HG03196 (cell line): ENCODE measurements at regions not wholly inside any gene's neighbourhood (a gene's known extent, or its start where the extent isn't known, plus 50 kb on each side); places are given as distances from the start of the nearest gene placed in this dataset.
A peak's percentile ranks its signal among the peaks of the same experiment; 100 is the strongest.

Experiments
- ATAC-seq: cut with Tn5 transposase; IDR thresholded peaks from one replicate; pipeline ENCODE4 v1.9.1; 2021; ENCODE audit not compliant: unreplicated experiment

GRCh38 chr18:54716586-54716985 is 111.7 kb upstream of the RAB27B start:
- ATAC-seq: no peak

GRCh38 chr18:54717673-54718407 is 110.4 kb upstream of the RAB27B start:
- peak; percentile 87 for ATAC-seq

GRCh38 chr18:54718408-54718773 is 109.9 kb upstream of the RAB27B start:
- no peak for ATAC-seq

- no peak for ATAC-seq
Observed at GRCh38 chr18:54720620-54721019, 107.7 kb upstream of the RAB27B start.

- no peak for ATAC-seq
Observed at GRCh38 chr18:54726143-54726542, 102.1 kb upstream of the RAB27B start.

GRCh38 chr18:54734059-54734458 is 94.2 kb upstream of the RAB27B start:
- ATAC-seq: no peak

- ATAC-seq: no peak
Observed at GRCh38 chr18:54736981-54737380, 91.3 kb upstream of the RAB27B start.

- no peak for ATAC-seq
Observed at GRCh38 chr18:54737986-54738385, 90.3 kb upstream of the RAB27B start.

- no peak for ATAC-seq
Observed at GRCh38 chr18:54739476-54739875, 88.8 kb upstream of the RAB27B start.

- no peak for ATAC-seq
Observed at GRCh38 chr18:54740136-54740846, 88.0 kb upstream of the RAB27B start.

GRCh38 chr18:54742120-54742519 is 86.2 kb upstream of the RAB27B start:
- ATAC-seq: no peak

GRCh38 chr18:54742659-54743604 is 85.3 kb upstream of the RAB27B start:
- ATAC-seq: no peak

GRCh38 chr18:54743605-54743995 is 84.7 kb upstream of the RAB27B start:
- no peak for ATAC-seq

GRCh38 chr18:54749291-54749690 is 79.0 kb upstream of the RAB27B start:
- no peak for ATAC-seq

- no peak for ATAC-seq
Observed at GRCh38 chr18:54750350-54750749, 77.9 kb upstream of the RAB27B start.

- no peak for ATAC-seq
Observed at GRCh38 chr18:54752185-54752584, 76.1 kb upstream of the RAB27B start.

GRCh38 chr18:54755456-54755855 is 72.8 kb upstream of the RAB27B start:
- no peak for ATAC-seq

GRCh38 chr18:54762386-54762785 is 65.9 kb upstream of the RAB27B start:
- ATAC-seq: no peak

GRCh38 chr18:54764786-54765185 is 63.5 kb upstream of the RAB27B start:
- no peak for ATAC-seq

GRCh38 chr18:54765636-54766375 is 62.5 kb upstream of the RAB27B start:
- ATAC-seq: no peak

- ATAC-seq: no peak
Observed at GRCh38 chr18:54766634-54767033, 61.6 kb upstream of the RAB27B start.
